CD4-positive, alpha-beta T cell treated with Interleukin-4 for 1 hour (primary cell): ENCODE measurements at regions not wholly inside any gene's neighbourhood (a gene's known extent, or its start where the extent isn't known, plus 50 kb on each side); places are given as distances from the start of the nearest gene placed in this dataset.
"Not testable (repeated sequence)": the region's sequence is repeated elsewhere in the genome, so short reads cannot be mapped to it uniquely, and the experiment has no call there.

Experiments
- DNase-seq, 2 donors: peaks; one replicate each; pipeline ENCODE4 v3.0.0-alpha.2; 2020 to 2022

DNA sequence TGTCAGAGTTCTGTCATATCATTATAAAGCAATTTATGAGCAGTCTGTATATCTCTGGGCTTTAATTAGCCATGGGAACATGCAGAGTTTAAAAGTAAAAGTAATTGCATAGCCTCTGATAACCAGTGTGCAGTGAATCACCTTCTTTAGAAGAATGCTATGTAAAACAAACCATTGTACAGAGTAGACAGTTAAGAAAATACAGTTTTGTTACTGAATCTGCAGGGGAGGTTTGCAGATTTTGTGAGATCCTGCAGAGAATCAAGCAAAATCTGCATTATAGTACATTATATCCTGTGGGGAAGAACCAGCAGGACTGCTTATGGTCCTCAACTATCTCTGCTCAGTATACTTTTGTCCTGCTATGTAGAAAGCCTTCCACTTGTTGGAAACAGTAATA lies 396.2 kb upstream of the NAALADL2 start:
- DNase-seq = no peak

GRCh38 chr3:174465177-174465576 lies 394.0 kb upstream of the NAALADL2 start:
- DNase-seq = no peak

- DNase-seq = no peak
Observed at GRCh38 chr3:174466471-174467054, 392.6 kb upstream of the NAALADL2 start.

DNA sequence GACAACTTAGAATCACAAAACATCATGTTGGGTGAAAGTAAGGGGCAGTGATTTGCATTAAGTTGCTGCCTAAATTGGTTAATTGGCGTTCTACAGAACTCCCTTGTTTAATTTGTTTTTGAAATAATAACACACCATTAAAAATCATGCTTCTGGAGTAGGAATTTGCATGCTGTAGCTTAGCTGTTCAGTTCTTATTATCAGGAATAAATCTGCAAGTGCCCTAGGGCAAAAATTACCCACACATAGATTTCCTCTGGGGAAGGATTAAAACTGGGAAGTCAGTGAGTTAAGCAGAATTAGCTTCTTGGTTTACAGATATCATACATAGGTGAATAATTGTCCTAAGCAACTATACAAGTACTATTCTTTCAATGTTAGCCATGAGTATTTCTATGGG lies 381.6 kb upstream of the NAALADL2 start:
- DNase-seq = no peak

- DNase-seq = no peak
Observed at GRCh38 chr3:174480767-174481166, 378.4 kb upstream of the NAALADL2 start.

DNA sequence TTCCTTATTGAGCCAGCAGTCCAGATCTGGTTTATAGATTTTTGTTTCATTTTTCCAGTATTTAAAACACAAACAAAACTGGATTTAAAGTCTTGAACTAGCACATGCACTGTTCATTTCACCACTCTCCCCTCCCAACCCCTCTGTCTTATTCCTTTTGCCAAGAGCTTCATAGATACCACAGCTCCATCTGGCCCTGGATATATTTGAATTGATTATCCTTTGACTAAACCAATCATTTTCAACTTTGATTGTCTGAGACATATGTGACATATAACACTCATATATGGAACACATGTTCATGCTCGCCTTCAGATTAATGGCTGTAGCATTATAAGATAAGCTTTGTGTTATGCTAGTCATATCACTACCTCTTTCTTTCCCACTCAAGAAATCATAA lies 376.6 kb upstream of the NAALADL2 start:
- no peak for DNase-seq

DNA sequence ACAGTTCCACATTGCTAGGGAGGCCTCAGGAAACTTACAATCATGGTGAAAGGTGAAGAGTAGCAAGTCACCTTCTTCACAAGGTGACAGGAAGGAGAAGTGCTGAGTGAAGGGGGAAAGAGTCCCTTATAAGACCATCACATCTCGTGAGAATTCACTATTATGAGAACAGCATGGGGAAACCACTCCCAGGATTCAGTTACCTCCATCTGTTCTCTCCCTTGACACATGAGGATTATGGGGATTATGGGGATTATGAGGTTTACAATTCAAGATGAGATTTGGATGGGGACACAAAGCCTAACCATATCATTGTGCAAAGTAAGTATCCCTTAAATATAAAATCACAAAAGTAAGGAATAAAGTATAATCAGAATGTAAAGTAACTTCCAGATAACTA lies 375.9 kb upstream of the NAALADL2 start:
- DNase-seq = no peak

GRCh38 chr3:174483856-174484255 lies 375.3 kb upstream of the NAALADL2 start:
- DNase-seq = not testable (repeated sequence)

DNA sequence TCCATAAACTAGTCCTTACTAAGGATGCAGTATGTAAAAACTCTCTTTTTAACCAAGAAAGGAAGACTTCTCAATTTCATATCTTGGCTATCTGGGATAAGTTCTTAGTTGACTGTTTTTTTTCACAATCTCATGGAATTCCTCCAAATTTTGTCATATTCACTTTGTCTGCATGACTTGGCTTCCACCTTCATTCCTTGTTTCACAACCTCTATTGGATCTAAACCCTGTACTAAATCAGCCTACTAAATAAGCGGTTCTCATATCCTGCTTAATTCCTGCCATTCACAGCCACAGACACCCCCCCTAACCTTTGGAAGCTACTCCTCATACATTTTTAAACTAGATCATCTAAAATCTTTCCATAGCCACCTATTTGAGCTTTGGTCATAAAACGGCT lies 370.6 kb upstream of the NAALADL2 start:
- no peak for DNase-seq

GRCh38 chr3:174495311-174495710 lies 363.8 kb upstream of the NAALADL2 start:
- DNase-seq = no peak

GRCh38 chr3:174495928-174496327 lies 363.2 kb upstream of the NAALADL2 start:
- DNase-seq = no peak

DNA sequence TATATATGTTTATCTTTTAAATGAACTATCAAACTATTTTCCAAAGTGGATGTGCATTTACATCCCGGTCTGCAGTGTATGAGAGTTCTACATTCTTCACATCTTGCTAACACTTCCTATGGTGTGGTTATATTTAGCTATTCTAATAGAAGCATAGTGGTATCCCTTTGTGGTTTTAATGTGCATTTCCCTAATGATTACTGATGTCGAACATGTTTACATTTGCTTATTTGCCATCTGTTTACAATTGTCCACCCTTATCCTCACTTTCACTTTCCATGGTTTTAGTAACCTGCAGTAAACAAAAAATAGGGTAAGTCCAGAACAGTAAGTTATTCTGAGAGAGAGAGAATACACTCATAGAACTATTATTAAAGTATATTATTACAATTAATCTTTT lies 360.5 kb upstream of the NAALADL2 start:
- DNase-seq = no peak

GRCh38 chr3:174505266-174505665 lies 353.9 kb upstream of the NAALADL2 start:
- DNase-seq = no peak

DNA sequence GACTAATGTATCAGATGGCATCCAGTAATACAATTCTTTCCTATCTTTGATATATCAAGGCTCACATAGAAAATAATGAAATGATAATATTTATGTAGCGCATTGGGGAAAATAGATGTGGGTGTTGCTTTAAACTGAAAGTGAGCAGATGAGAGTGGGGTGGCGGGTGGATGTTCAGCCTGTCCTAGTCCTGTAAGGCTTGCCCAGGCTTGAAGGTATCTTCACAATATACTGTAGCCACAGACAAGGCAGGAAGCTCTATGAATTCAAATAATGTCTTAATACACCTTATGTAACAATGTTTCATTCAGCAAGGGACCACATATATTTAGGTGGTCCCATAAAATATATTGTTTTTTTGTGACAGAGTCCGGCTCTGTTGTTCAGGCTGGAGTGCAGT lies 334.9 kb upstream of the NAALADL2 start:
- no peak for DNase-seq

- no peak for DNase-seq
Observed at GRCh38 chr3:174529298-174529697, 329.8 kb upstream of the NAALADL2 start.

DNA sequence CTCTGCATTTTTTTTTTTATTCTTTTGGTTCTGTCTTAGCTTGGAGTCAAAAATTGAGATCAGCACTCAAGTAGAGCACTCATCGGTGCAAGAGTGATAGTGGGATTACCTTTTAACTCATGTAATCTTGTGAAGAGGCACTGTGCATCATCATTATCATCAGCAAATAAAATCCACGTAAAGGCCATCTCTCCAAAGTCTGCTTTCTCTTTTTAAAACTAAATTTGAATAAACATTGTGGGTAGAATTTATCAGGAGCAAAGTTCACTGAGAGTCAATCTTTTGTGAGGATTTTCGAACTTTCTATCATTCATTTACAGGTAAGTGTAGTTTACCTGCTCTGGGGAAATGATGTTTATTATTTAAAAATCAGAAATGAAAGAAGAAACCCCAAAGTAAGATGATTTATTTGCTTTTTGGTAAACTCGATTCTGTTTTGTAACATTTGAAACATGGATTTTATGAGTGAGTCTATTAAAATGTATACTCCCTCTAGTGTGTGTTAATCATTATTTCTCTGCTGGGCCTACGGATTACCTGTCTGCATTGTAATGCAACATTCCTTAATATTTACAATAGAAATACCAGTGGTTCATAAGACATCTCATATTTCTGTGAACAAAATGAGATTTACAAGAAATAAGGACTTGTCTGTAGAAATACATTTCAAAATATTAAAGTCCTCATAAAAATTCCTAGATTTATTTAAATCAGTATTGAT lies 327.7 kb upstream of the NAALADL2 start:
- DNase-seq = no peak

DNA sequence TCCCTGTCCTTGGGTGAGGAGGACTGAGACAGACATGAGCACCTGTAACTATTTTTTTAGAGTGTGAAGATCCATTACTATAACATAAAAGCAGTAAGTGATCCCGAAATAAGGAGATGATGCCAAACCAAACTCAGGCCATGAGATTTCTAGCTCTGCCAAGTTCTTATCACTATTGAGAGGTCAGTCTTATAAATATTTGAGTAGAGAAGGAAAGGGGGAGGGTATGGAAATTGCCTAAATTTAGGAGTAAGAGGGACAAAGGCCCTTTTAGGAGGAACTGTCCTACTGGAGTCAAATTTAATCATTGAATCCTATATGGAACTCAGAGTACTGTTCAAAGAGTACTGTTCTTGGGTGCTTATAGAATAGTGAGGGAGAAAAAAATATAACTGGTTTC lies 326.9 kb upstream of the NAALADL2 start:
- DNase-seq = no peak

GRCh38 chr3:174532776-174533175 lies 326.4 kb upstream of the NAALADL2 start:
- no peak for DNase-seq

DNA sequence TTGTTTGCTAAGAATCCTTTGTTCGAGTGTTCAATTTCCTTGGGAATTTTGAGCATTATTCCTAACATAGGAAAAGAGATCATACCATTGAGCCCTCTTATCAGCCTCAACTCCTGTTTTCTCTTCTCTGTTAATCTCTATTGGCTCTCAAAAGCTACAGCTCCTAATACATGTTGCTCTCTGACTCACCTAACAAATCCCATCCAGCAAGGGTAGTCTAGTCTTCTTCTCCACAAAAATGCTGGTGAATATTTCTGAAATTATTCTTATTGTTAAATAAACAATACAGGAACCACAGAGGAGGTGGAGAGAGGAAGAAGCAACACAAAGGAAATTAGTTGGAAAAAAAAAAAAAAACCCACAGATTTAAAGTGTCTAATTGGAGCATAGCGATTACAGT lies 325.8 kb upstream of the NAALADL2 start:
- no peak for DNase-seq

- DNase-seq = no peak
Observed at GRCh38 chr3:174536319-174536718, 322.8 kb upstream of the NAALADL2 start.

GRCh38 chr3:174538151-174538550 lies 321.0 kb upstream of the NAALADL2 start:
- DNase-seq = no peak

DNA sequence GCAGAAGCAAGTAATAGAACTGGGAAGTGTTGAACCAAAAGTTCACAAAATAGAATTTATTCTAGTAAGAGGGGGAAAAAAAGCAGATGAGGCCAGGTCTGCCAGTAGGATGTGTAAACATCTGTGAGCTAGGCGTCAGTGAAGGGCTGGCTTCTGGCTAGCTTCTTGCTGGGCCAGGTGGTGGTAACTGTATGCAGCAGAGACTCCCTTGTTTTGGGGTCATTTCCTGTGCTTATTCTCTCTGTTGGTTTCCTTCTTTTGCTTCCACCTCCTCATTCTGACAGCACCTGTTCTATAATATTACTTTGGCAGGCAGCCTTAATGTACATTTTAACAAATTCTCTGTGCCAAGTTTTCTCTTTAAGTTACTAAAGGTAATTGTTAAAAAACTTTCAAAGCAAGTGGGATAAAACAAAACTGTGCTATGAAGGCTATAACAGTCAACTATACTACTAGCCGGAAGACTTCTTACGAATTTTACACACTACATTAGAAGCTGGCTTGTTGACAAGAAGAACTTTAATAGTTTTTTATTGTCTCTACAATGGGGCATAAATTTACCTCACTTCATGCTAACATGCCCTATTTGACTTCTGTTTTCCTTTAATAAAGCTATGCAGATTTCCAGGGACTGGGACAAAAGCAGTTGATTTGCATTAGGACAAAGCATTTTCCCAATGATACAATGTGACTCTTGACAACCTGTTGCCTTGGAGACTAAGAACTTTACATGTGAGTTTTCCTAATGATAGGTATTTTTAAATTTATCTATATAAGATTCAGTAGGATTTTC lies 318.8 kb upstream of the NAALADL2 start:
- no peak for DNase-seq

- no peak for DNase-seq
Observed at GRCh38 chr3:174541708-174542315, 317.3 kb upstream of the NAALADL2 start.
